ENCODE measurements at regions not wholly inside any gene's neighbourhood (a gene's known extent, or its start where the extent isn't known, plus 50 kb on each side); places are given as distances from the start of the nearest gene placed in this dataset.

DNA sequence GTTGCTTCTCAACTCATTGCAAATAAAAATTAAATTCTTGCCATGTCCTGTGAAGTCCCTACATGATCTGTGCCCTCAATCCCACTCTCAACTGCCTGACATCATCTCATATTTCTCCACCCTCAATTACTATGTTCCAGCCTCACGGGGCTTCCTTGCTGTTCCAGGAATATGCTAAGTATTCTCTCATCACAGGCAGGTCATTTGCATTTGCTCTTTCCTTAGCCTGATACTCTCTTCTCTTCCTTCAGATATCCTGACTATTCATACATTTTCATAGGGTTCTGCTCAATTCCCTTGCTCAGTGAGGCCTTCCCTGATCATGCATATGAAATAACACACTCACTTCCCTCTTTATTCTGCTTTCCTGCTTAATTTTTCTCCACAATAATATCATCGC is 135.1 kb upstream of the DAB2 start:
- no peaks in the 10 kb centered on the region for H3K36me3 ChIP-seq (ENCODE audit: control insufficient read depth, insufficient read depth, low read length)
- TF ChIP-seq, protein P1, sequence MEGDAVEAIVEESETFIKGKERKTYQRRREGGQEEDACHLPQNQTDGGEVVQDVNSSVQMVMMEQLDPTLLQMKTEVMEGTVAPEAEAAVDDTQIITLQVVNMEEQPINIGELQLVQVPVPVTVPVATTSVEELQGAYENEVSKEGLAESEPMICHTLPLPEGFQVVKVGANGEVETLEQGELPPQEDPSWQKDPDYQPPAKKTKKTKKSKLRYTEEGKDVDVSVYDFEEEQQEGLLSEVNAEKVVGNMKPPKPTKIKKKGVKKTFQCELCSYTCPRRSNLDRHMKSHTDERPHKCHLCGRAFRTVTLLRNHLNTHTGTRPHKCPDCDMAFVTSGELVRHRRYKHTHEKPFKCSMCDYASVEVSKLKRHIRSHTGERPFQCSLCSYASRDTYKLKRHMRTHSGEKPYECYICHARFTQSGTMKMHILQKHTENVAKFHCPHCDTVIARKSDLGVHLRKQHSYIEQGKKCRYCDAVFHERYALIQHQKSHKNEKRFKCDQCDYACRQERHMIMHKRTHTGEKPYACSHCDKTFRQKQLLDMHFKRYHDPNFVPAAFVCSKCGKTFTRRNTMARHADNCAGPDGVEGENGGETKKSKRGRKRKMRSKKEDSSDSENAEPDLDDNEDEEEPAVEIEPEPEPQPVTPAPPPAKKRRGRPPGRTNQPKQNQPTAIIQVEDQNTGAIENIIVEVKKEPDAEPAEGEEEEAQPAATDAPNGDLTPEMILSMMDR (IDR thresholded peaks at IDR 0.05; ENCODE audit: insufficient read depth, low read length, poor library complexity, severe bottlenecking) = no peak
- DNase-seq (ENCODE audit: extremely low read depth, insufficient read length) = no peak
- no peaks in the 10 kb centered on the region; the same call in 1 of the 2 replicates for H3K27me3 ChIP-seq (replicated peaks; ENCODE audit: control insufficient read depth, insufficient read depth, low read length)
- H3K4me3 ChIP-seq (replicated peaks; ENCODE audit: low read depth, low read length) = no peak overlapping the region

DNA sequence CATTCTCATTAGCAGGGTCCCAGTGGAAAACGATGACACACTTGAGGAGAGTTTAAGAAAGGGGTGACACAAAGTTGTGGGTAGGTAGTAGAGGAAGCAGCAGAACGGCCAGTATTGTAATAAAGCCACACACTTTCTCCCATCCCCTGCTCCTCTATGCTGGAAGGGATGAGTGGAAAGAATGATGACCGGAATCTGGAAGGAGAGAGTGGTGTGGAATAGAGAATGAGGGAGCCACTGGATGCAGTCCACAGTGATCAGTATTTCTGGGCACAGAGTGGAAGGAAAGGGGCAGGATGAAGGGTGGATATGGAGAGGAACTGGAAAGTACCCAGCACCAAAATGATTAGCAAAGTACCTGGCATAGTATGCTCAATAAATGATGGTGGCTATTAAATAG is 133.8 kb upstream of the DAB2 start:
- H3K4me3 ChIP-seq (replicated peaks; ENCODE audit: low read depth, low read length) = no peak overlapping the region
- DNase-seq (ENCODE audit: extremely low read depth, insufficient read length) = no peak
- no peaks in the 10 kb centered on the region for H3K36me3 ChIP-seq (ENCODE audit: control insufficient read depth, insufficient read depth, low read length)
- TF ChIP-seq, protein P1 (IDR thresholded peaks at IDR 0.05; ENCODE audit: insufficient read depth, low read length, poor library complexity, severe bottlenecking) = no peak
- H3K27me3 ChIP-seq (replicated peaks; ENCODE audit: control insufficient read depth, insufficient read depth, low read length) = no peaks in the 10 kb centered on the region; the same call in 1 of the 2 replicates

DNA sequence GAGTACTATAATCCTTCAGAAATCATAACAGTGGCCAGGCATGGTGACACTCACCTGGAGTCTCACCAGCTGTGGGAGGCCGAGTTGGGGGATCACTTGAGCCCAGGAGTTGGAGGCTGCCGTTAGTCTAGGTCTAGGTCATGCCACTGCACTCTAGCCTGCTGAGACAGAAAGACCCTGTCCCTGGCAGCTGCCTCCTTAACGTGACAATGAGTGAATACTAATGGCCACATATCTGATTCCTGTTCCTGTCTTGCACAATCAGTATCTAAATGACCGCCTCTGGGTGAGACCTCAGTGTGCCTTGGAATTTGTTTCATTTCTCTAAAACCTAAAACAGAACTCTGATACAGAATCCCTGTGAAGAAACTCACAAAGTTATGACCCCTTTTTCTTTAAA is 131.0 kb upstream of the DAB2 start:
- no peak overlapping the region for H3K4me3 ChIP-seq (replicated peaks; ENCODE audit: low read depth, low read length)
- H3K27me3 ChIP-seq (replicated peaks; ENCODE audit: control insufficient read depth, insufficient read depth, low read length) = no peaks in the 10 kb centered on the region; the same call in 1 of the 2 replicates
- no peak for DNase-seq (ENCODE audit: extremely low read depth, insufficient read length)
- TF ChIP-seq, protein P1 (IDR thresholded peaks at IDR 0.05; ENCODE audit: insufficient read depth, low read length, poor library complexity, severe bottlenecking) = no peak
- no peaks in the 10 kb centered on the region for H3K36me3 ChIP-seq (ENCODE audit: control insufficient read depth, insufficient read depth, low read length)

DNA sequence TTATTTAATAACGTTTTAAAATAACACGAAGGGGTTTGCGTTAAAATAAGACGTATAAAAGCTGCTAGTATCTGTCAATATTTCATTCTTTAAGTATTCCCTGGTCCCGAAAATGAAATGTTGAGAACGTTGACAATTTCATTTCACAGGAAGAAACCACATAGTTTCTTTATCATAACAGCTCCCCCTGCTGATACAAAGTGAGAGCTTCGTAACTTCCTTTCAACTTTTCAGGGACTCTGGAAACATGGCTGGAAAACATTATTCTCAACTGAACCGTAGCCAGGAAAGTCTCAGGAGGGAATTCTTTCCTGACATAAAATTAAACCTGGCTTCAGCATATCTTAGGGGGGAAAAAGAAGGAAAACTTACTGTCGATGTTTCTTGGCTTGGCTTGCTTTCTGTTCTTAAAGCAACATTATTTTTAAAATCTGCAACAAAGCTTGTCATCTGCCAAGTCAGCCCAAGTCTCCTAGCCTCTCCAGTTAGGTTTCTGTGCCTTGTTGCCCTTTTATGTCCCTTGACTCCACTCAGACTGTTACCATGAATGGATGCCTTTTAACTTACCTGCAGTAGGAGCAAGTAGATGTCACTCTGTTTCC is 122.9 kb upstream of the DAB2 start:
- no peak overlapping the region for H3K4me3 ChIP-seq (replicated peaks; ENCODE audit: low read depth, low read length)
- TF ChIP-seq, protein P1 (IDR thresholded peaks at IDR 0.05; ENCODE audit: insufficient read depth, low read length, poor library complexity, severe bottlenecking) = peak; percentile 59
- DNase-seq (ENCODE audit: extremely low read depth, insufficient read length) = no peak

DNA sequence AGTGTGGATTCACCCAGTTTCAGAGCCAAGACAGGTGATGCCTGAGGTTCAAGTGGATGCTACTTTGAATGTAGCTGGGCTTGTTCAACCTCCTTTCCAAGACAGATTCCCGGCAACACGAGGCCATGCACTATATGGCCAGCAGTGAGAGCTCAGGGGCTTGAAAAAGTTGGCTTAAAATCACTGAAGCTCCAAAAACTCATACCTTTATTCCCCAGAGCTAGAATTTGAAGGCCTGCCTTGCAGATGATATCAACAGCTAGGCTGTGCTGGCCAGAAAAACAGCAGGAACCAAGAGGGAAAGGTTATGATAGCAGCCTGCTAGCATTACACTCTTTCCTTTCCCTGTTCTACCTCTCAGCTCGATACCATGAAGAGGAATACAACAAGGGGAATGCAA is 120.2 kb upstream of the DAB2 start:
- no peak for DNase-seq (ENCODE audit: extremely low read depth, insufficient read length)
- Histone ChIP-seq H3K27me3 (replicated peaks; ENCODE audit: control insufficient read depth, insufficient read depth, low read length) (no peaks in the 10 kb centered on the region), H3K36me3 (ENCODE audit: control insufficient read depth, insufficient read depth, low read length) (no peaks in the 10 kb centered on the region), H3K4me3 (replicated peaks; ENCODE audit: low read depth, low read length) (no peak overlapping the region)
- TF ChIP-seq, protein P1 (IDR thresholded peaks at IDR 0.05; ENCODE audit: insufficient read depth, low read length, poor library complexity, severe bottlenecking) = no peak

More for the DNA sequence above, 122.9 kb upstream of the DAB2 start:
- no peaks in the 10 kb centered on the region for H3K36me3 ChIP-seq (ENCODE audit: control insufficient read depth, insufficient read depth, low read length)
- no peaks in the 10 kb centered on the region; the same call in 1 of the 2 replicates for H3K27me3 ChIP-seq (replicated peaks; ENCODE audit: control insufficient read depth, insufficient read depth, low read length)

DNA sequence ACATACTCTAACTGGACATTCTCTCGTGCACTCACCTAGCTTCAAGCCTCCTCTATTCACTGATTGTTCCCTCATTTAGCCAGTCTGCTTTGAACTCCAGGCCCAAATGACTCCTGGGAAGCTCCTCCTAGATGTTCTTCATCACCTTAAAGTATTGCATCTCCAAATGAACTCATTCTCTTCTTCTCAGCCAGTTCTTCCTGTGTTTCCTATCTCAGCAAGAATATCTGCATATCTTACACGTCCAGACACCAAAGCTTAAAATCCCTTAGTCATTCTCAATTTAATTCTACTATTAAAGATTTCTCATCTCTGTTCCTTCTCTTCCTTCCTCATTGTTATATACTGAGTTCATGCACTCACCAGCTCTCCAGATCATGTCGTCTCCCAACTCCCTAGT is 118.6 kb upstream of the DAB2 start:
- no peaks in the 10 kb centered on the region for H3K27me3 ChIP-seq (replicated peaks; ENCODE audit: control insufficient read depth, insufficient read depth, low read length)
- TF ChIP-seq, protein P1 (IDR thresholded peaks at IDR 0.05; ENCODE audit: insufficient read depth, low read length, poor library complexity, severe bottlenecking) = no peak
- H3K36me3 ChIP-seq (ENCODE audit: control insufficient read depth, insufficient read depth, low read length) = no peaks in the 10 kb centered on the region
- no peak for DNase-seq (ENCODE audit: extremely low read depth, insufficient read length)
- no peak overlapping the region for H3K4me3 ChIP-seq (replicated peaks; ENCODE audit: low read depth, low read length)
